ENCODE measurements at regions not wholly inside any gene's neighbourhood (a gene's known extent, or its start where the extent isn't known, plus 50 kb on each side); places are given as distances from the start of the nearest gene placed in this dataset.
"Not testable (repeated sequence)": the region's sequence is repeated elsewhere in the genome, so short reads cannot be mapped to it uniquely, and the experiment has no call there.

GRCh38 chr2:176780348-176780747 lies 432.2 kb upstream of the HNRNPA3 start:
- DNase-seq: no peak

- DNase-seq: no peak
Measured at GRCh38 chr2:176781570-176782217, 430.9 kb upstream of the HNRNPA3 start.

- no peak for DNase-seq
Measured at GRCh38 chr2:176784633-176785200, 427.9 kb upstream of the HNRNPA3 start.

GRCh38 chr2:176789751-176790150 lies 422.8 kb upstream of the HNRNPA3 start:
- no peak for DNase-seq

- no peak for DNase-seq
Measured at GRCh38 chr2:176790468-176790867, 422.1 kb upstream of the HNRNPA3 start.

GRCh38 chr2:176793792-176794191 lies 418.8 kb upstream of the HNRNPA3 start:
- DNase-seq: no peak

GRCh38 chr2:176794392-176794791 lies 418.2 kb upstream of the HNRNPA3 start:
- DNase-seq: no peak

- DNase-seq: no peak
Measured at GRCh38 chr2:176795823-176796222, 416.8 kb upstream of the HNRNPA3 start.

GRCh38 chr2:176796677-176797076 lies 415.9 kb upstream of the HNRNPA3 start:
- DNase-seq: not testable (repeated sequence)

GRCh38 chr2:176804392-176804791 lies 408.2 kb upstream of the HNRNPA3 start:
- no peak for DNase-seq

GRCh38 chr2:176805345-176805744 lies 407.2 kb upstream of the HNRNPA3 start:
- no peak for DNase-seq

- DNase-seq: no peak
Measured at GRCh38 chr2:176812246-176812775, 400.3 kb upstream of the HNRNPA3 start.

GRCh38 chr2:176813156-176813555 lies 399.4 kb upstream of the HNRNPA3 start:
- no peak for DNase-seq

- no peak for DNase-seq
Measured at GRCh38 chr2:176813621-176814049, 399.0 kb upstream of the HNRNPA3 start.

- DNase-seq: no peak
Measured at GRCh38 chr2:176814274-176814673, 398.3 kb upstream of the HNRNPA3 start.

GRCh38 chr2:176814740-176815367 lies 397.7 kb upstream of the HNRNPA3 start:
- DNase-seq: no peak

- DNase-seq: no peak
Measured at GRCh38 chr2:176817061-176817565, 395.5 kb upstream of the HNRNPA3 start.

- no peak for DNase-seq
Measured at GRCh38 chr2:176818076-176818475, 394.5 kb upstream of the HNRNPA3 start.

GRCh38 chr2:176818617-176819016 lies 394.0 kb upstream of the HNRNPA3 start:
- no peak for DNase-seq

- no peak for DNase-seq
Measured at GRCh38 chr2:176819306-176819705, 393.3 kb upstream of the HNRNPA3 start.

GRCh38 chr2:176820371-176820932 lies 392.1 kb upstream of the HNRNPA3 start:
- DNase-seq: no peak

- no peak for DNase-seq
Measured at GRCh38 chr2:176821350-176821749, 391.2 kb upstream of the HNRNPA3 start.

GRCh38 chr2:176822060-176822459 lies 390.5 kb upstream of the HNRNPA3 start:
- DNase-seq: no peak

- no peak for DNase-seq
Measured at GRCh38 chr2:176826356-176826755, 386.2 kb upstream of the HNRNPA3 start.
